ENCODE measurements at regions not wholly inside any gene's neighbourhood (a gene's known extent, or its start where the extent isn't known, plus 50 kb on each side); places are given as distances from the start of the nearest gene placed in this dataset.

- WGBS (ENCODE audit: insufficient coverage), result 76% methylated on average over 3 of the region's 3 CpGs
- H3K4me1 ChIP-seq (ENCODE audit: control insufficient read depth, insufficient read depth, low read length), result no peaks in the 10 kb centered on the region
- no peak overlapping the region for H3K4me3 ChIP-seq (ENCODE audit: low read depth, low read length)
- no peaks in the 10 kb centered on the region for H3K9me3 ChIP-seq (ENCODE audit: control insufficient read depth, insufficient read depth, low read length)
- H3K36me3 ChIP-seq (ENCODE audit: control insufficient read depth, insufficient read depth, low read length), result no peaks in the 10 kb centered on the region
- H3K27me3 ChIP-seq (ENCODE audit: control insufficient read depth, insufficient read depth, low read length), result no peaks in the 10 kb centered on the region
- no peak overlapping the region for H3K27ac ChIP-seq (ENCODE audit: low read depth, low read length)
- DNase-seq (ENCODE audit: low read depth in 4 of 6, low spot score in 6 of 6), result no peak
Observed at GRCh38 chr12:19837543-19837942, 398.3 kb downstream of the AEBP2 start.

GRCh38 chr12:19841451-19841850 is 402.2 kb downstream of the AEBP2 start:
- H3K27me3 ChIP-seq (ENCODE audit: control insufficient read depth, insufficient read depth, low read length), result no peaks in the 10 kb centered on the region
- no peak overlapping the region for H3K27ac ChIP-seq (ENCODE audit: low read depth, low read length)
- H3K4me3 ChIP-seq (ENCODE audit: low read depth, low read length), result no peak overlapping the region
- H3K36me3 ChIP-seq (ENCODE audit: control insufficient read depth, insufficient read depth, low read length), result no peaks in the 10 kb centered on the region
- no peaks in the 10 kb centered on the region for H3K9me3 ChIP-seq (ENCODE audit: control insufficient read depth, insufficient read depth, low read length)
- H3K4me1 ChIP-seq (ENCODE audit: control insufficient read depth, insufficient read depth, low read length), result no peaks in the 10 kb centered on the region
- DNase-seq (ENCODE audit: low read depth in 4 of 6, low spot score in 6 of 6), result no peak

- Histone ChIP-seq H3K27me3 (ENCODE audit: control insufficient read depth, insufficient read depth, low read length) (no peaks in the 10 kb centered on the region), H3K36me3 (ENCODE audit: control insufficient read depth, insufficient read depth, low read length) (no peaks in the 10 kb centered on the region), H3K4me1 (ENCODE audit: control insufficient read depth, insufficient read depth, low read length) (no peaks in the 10 kb centered on the region), H3K9me3 (ENCODE audit: control insufficient read depth, insufficient read depth, low read length) (no peaks in the 10 kb centered on the region), H3K4me3 (ENCODE audit: low read depth, low read length) (no peak overlapping the region), H3K27ac (ENCODE audit: low read depth, low read length) (no peak overlapping the region)
- 100% methylated on average over 2 of the region's 3 CpGs for WGBS (ENCODE audit: insufficient coverage)
- DNase-seq (ENCODE audit: low read depth in 4 of 6, low spot score in 6 of 6), result no peak
Observed at GRCh38 chr12:19842116-19842515, 402.8 kb downstream of the AEBP2 start.

GRCh38 chr12:19844224-19844623 is 404.9 kb downstream of the AEBP2 start:
- Histone ChIP-seq H3K9me3 (ENCODE audit: control insufficient read depth, insufficient read depth, low read length) (peaks cover 2% of the 10 kb centered on the region), H3K4me3 (ENCODE audit: low read depth, low read length) (no peak overlapping the region), H3K27me3 (ENCODE audit: control insufficient read depth, insufficient read depth, low read length) (no peaks in the 10 kb centered on the region), H3K36me3 (ENCODE audit: control insufficient read depth, insufficient read depth, low read length) (no peaks in the 10 kb centered on the region), H3K27ac (ENCODE audit: low read depth, low read length) (no peak overlapping the region), H3K4me1 (ENCODE audit: control insufficient read depth, insufficient read depth, low read length) (no peaks in the 10 kb centered on the region)
- DNase-seq (ENCODE audit: low read depth in 4 of 6, low spot score in 6 of 6), result no peak
- no CpG with 5 or more reads among the region's 1 CpG for WGBS (ENCODE audit: insufficient coverage)

- H3K27ac ChIP-seq (ENCODE audit: low read depth, low read length), result no peak overlapping the region
- H3K9me3 ChIP-seq (ENCODE audit: control insufficient read depth, insufficient read depth, low read length), result peaks cover 7% of the 10 kb centered on the region
- H3K36me3 ChIP-seq (ENCODE audit: control insufficient read depth, insufficient read depth, low read length), result no peaks in the 10 kb centered on the region
- H3K4me3 ChIP-seq (ENCODE audit: low read depth, low read length), result no peak overlapping the region
- H3K4me1 ChIP-seq (ENCODE audit: control insufficient read depth, insufficient read depth, low read length), result no peaks in the 10 kb centered on the region
- H3K27me3 ChIP-seq (ENCODE audit: control insufficient read depth, insufficient read depth, low read length), result no peaks in the 10 kb centered on the region
- DNase-seq (ENCODE audit: low read depth in 4 of 6, low spot score in 6 of 6), result no peak
- WGBS (ENCODE audit: insufficient coverage), result no CpG with 5 or more reads among the region's 3 CpGs
Observed at GRCh38 chr12:19846574-19846973, 407.3 kb downstream of the AEBP2 start.

GRCh38 chr12:19847294-19848059 is 408.2 kb downstream of the AEBP2 start:
- H3K36me3 ChIP-seq (ENCODE audit: control insufficient read depth, insufficient read depth, low read length), result no peaks in the 10 kb centered on the region

GRCh38 chr12:19848421-19848820 is 409.1 kb downstream of the AEBP2 start:
- H3K27ac ChIP-seq (ENCODE audit: low read depth, low read length), result no peak overlapping the region
- H3K27me3 ChIP-seq (ENCODE audit: control insufficient read depth, insufficient read depth, low read length), result no peaks in the 10 kb centered on the region
- no peaks in the 10 kb centered on the region for H3K4me1 ChIP-seq (ENCODE audit: control insufficient read depth, insufficient read depth, low read length)
- no peak for DNase-seq (ENCODE audit: low read depth in 4 of 6, low spot score in 6 of 6)
- no CpG with 5 or more reads among the region's 2 CpGs for WGBS (ENCODE audit: insufficient coverage)
- H3K4me3 ChIP-seq (ENCODE audit: low read depth, low read length), result no peak overlapping the region
- peaks cover 7% of the 10 kb centered on the region for H3K9me3 ChIP-seq (ENCODE audit: control insufficient read depth, insufficient read depth, low read length)
- no peaks in the 10 kb centered on the region for H3K36me3 ChIP-seq (ENCODE audit: control insufficient read depth, insufficient read depth, low read length)

More at GRCh38 chr12:19847294-19848059, 408.2 kb downstream of the AEBP2 start:
- Histone ChIP-seq H3K27ac (ENCODE audit: low read depth, low read length) (no peak overlapping the region), H3K4me3 (ENCODE audit: low read depth, low read length) (no peak overlapping the region), H3K4me1 (ENCODE audit: control insufficient read depth, insufficient read depth, low read length) (no peaks in the 10 kb centered on the region), H3K27me3 (ENCODE audit: control insufficient read depth, insufficient read depth, low read length) (no peaks in the 10 kb centered on the region), H3K9me3 (ENCODE audit: control insufficient read depth, insufficient read depth, low read length) (peaks cover 7% of the 10 kb centered on the region)
- DNase-seq (ENCODE audit: low read depth in 4 of 6, low spot score in 6 of 6), result peak in 1 of 6 donors; percentile 37
- WGBS (ENCODE audit: insufficient coverage), result 56% methylated on average over 3 of the region's 11 CpGs

GRCh38 chr12:19849208-19849607 is 409.9 kb downstream of the AEBP2 start:
- WGBS (ENCODE audit: insufficient coverage), result no CpG with 5 or more reads among the region's 2 CpGs
- no peak for DNase-seq (ENCODE audit: low read depth in 4 of 6, low spot score in 6 of 6)
- H3K4me3 ChIP-seq (ENCODE audit: low read depth, low read length), result no peak overlapping the region
- no peaks in the 10 kb centered on the region for H3K4me1 ChIP-seq (ENCODE audit: control insufficient read depth, insufficient read depth, low read length)
- H3K27ac ChIP-seq (ENCODE audit: low read depth, low read length), result no peak overlapping the region
- peaks cover 7% of the 10 kb centered on the region for H3K9me3 ChIP-seq (ENCODE audit: control insufficient read depth, insufficient read depth, low read length)
- H3K27me3 ChIP-seq (ENCODE audit: control insufficient read depth, insufficient read depth, low read length), result no peaks in the 10 kb centered on the region
- H3K36me3 ChIP-seq (ENCODE audit: control insufficient read depth, insufficient read depth, low read length), result no peaks in the 10 kb centered on the region

- H3K4me3 ChIP-seq (ENCODE audit: low read depth, low read length), result no peak overlapping the region
- WGBS (ENCODE audit: insufficient coverage), result 53% methylated on average over 4 of the region's 11 CpGs
- peaks cover 7% of the 10 kb centered on the region for H3K9me3 ChIP-seq (ENCODE audit: control insufficient read depth, insufficient read depth, low read length)
- H3K36me3 ChIP-seq (ENCODE audit: control insufficient read depth, insufficient read depth, low read length), result no peaks in the 10 kb centered on the region
- H3K27ac ChIP-seq (ENCODE audit: low read depth, low read length), result peak overlapping the region; percentile 22
- H3K27me3 ChIP-seq (ENCODE audit: control insufficient read depth, insufficient read depth, low read length), result no peaks in the 10 kb centered on the region
- peak in 1 of 6 donors; percentile 65 for DNase-seq (ENCODE audit: low read depth in 4 of 6, low spot score in 6 of 6)
- H3K4me1 ChIP-seq (ENCODE audit: control insufficient read depth, insufficient read depth, low read length), result no peaks in the 10 kb centered on the region
Observed at GRCh38 chr12:19850346-19851065, 411.2 kb downstream of the AEBP2 start.

All from spinal cord (tissue), 9 donors.